Body of pancreas (tissue), 4 donors: ENCODE measurements at regions not wholly inside any gene's neighbourhood (a gene's known extent, or its start where the extent isn't known, plus 50 kb on each side); places are given as distances from the start of the nearest gene placed in this dataset.
"Not testable (repeated sequence)": the region's sequence is repeated elsewhere in the genome, so short reads cannot be mapped to it uniquely, and the experiment has no call there.

ENCODE experiments used
- ATAC-seq: fragments of 150-250 bp; one replicate; pipeline ENCODE4 v1.9.1; 2016
- DNase-seq, 4 donors: peaks; one replicate each; pipeline ENCODE4 v3.0.0-alpha.2; 2019
- H3K27ac ChIP-seq, 4 donors: fragments of 200-600 bp; sonication (generic); 1 replicate in 3 of 4; 2 replicates in 1 of 4; pipeline versions ENCODE4 v1.5.1 to v1.6.1; 2016 to 2019; ENCODE audit warnings: mild to moderate bottlenecking in 1 of 4, mixed read lengths in 1 of 4, moderate library complexity in 1 of 4
- H3K27me3 ChIP-seq, 2 donors: fragments of 200-600 bp; sonication (generic); one replicate each; pipeline ENCODE4 v1.6.0; 2016; ENCODE audit warnings: mild to moderate bottlenecking in 1 of 2
- H3K36me3 ChIP-seq, 2 donors: fragments of 200-600 bp; sonication (generic); replicated peaks in 1 of 2; 2 replicates each; pipeline ENCODE4 v1.5.1; 2016; ENCODE audit warnings: low read depth in 2 of 2; ENCODE audit not compliant: insufficient read depth in 1 of 2
- H3K4me1 ChIP-seq: fragments of 200-600 bp; sonication (generic); one replicate; pipeline ENCODE4 v1.6.0; 2016
- H3K4me3 ChIP-seq, 2 donors: fragments of 200-600 bp; sonication (generic); 1 replicate in 1 of 2; 2 replicates in 1 of 2; pipeline ENCODE4 v1.5.1; 2016 to 2019
- H3K9me3 ChIP-seq, 3 donors: fragments of 200-600 bp; sonication (generic); 1 replicate in 2 of 3; 2 replicates in 1 of 3; pipeline ENCODE4 v1.5.1; 2016
- CTCF ChIP-seq, 7 experiments: fragments of 450-650 bp in 4 of 7; fragments of 200-600 bp in 3 of 7; sonication (generic) in 3 of 7; IDR thresholded peaks; one replicate each; pipeline ENCODE4 v1.5.1; 2016 to 2019; ENCODE audit warnings: antibody characterized with exemption in 7 of 7
- POLR2A ChIP-seq, 3 donors: fragments of 450-650 bp; IDR thresholded peaks; one replicate each; pipeline ENCODE4 v1.6.1; 2016; ENCODE audit warnings: antibody characterized with exemption in 3 of 3, mild to moderate bottlenecking in 2 of 3
- WGBS, 2 donors: methylation state at CpG; one replicate each; pipeline ENCODE4 v1.1.5; 2017; 5-methylcytosine and 5-hydroxymethylcytosine counted together
- intact Hi-C: fragments of 100-400 bp; cut with DNase I; formaldehyde crosslinking; loops from one replicate; pipeline ENCODE4 v1.15.1; 2023

GRCh38 chr16:17915791-17916190 is 420.7 kb downstream of the NPIPA8 start:
- Histone ChIP-seq H3K36me3 (no peaks in the 10 kb centered on the region), H3K27me3 (no peaks in the 10 kb centered on the region), H3K9me3 (no peaks in the 10 kb centered on the region), H3K4me1 (no peaks in the 10 kb centered on the region), H3K4me3 (no peak overlapping the region), H3K27ac (no peak overlapping the region)
- 71 to 78% methylated on average over 5 of the region's 5 CpGs for WGBS, 2 donors
- TF ChIP-seq CTCF (IDR thresholded peaks at IDR 0.05) = no peak
- no peak for TF ChIP-seq POLR2A (IDR thresholded peaks at IDR 0.05)
- DNase-seq = no peak
- intact Hi-C loops = no loop called here
- no peak for ATAC-seq

DNA sequence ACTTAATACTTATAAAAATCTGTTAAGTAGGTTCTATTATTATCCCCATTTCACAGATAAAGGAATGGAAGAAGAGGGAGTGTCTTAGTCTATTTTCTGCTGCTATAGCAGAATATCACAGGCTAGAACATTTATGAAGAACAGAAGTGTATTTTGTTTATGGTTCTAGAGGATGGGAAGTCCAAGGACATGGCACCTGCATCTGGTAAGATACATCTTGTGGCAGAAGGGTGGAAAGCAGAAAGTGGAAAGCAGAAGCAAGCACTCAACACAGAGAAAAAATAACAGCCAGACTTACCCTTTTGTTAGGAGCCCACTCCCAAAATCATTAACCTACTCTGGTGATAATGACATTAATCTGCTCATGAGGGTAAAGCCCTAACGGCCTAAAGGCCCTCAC is 422.4 kb downstream of the NPIPA8 start:
- intact Hi-C loops = no loop called here
- TF ChIP-seq CTCF (IDR thresholded peaks at IDR 0.05) = no peak
- TF ChIP-seq POLR2A (IDR thresholded peaks at IDR 0.05) = no peak

GRCh38 chr16:17911578-17911977 is 425.0 kb downstream of the NPIPA8 start:
- WGBS, 2 donors = 0 to 20% methylated on average over 1 of the region's 1 CpG
- ATAC-seq, H3K27ac ChIP-seq, H3K9me3 ChIP-seq, H3K27me3 ChIP-seq, H3K4me1 ChIP-seq, intact Hi-C loops, H3K36me3 ChIP-seq, H3K4me3 ChIP-seq, DNase-seq: not testable (repeated sequence)

More for the DNA sequence above, 422.4 kb downstream of the NPIPA8 start:
- Histone ChIP-seq H3K4me3 (no peak overlapping the region), H3K36me3 (no peaks in the 10 kb centered on the region), H3K27ac (no peak overlapping the region), H3K27me3 (no peaks in the 10 kb centered on the region), H3K4me1 (no peaks in the 10 kb centered on the region), H3K9me3 (no peaks in the 10 kb centered on the region)
- 17 to 25% methylated on average over 1 of the region's 1 CpG for WGBS, 2 donors
- no peak for ATAC-seq
- no peak for DNase-seq

GRCh38 chr16:17906626-17907025 is 429.9 kb downstream of the NPIPA8 start:
- DNase-seq, H3K4me1 ChIP-seq, H3K27ac ChIP-seq, intact Hi-C loops, H3K36me3 ChIP-seq, H3K27me3 ChIP-seq, H3K4me3 ChIP-seq, H3K9me3 ChIP-seq, ATAC-seq: not testable (repeated sequence)
- 81% methylated on average over 4 to 10 of the region's 10 CpGs for WGBS, 2 donors

- H3K27ac ChIP-seq = no peak overlapping the region
- H3K9me3 ChIP-seq = peaks cover 0 to under 1% (median 0%) of the 10 kb centered on the region in 3 donors
- no peaks in the 10 kb centered on the region for H3K4me1 ChIP-seq
- WGBS, 2 donors = 70 to 76% methylated on average over 1 of the region's 1 CpG
- ATAC-seq (no peak), DNase-seq (no peak)
- no peaks in the 10 kb centered on the region for H3K27me3 ChIP-seq
- no peak for TF ChIP-seq POLR2A (IDR thresholded peaks at IDR 0.05)
- TF ChIP-seq CTCF (IDR thresholded peaks at IDR 0.05) = no peak
- no peaks in the 10 kb centered on the region for H3K36me3 ChIP-seq
- intact Hi-C loops = no loop called here
- H3K4me3 ChIP-seq = no peak overlapping the region
These were observed 430.5 kb upstream of the XYLT1 start for GRCh38 chr16:17901309-17901708.

GRCh38 chr16:17899141-17899540 is 428.4 kb upstream of the XYLT1 start:
- no peak for TF ChIP-seq POLR2A (IDR thresholded peaks at IDR 0.05)
- no peak for TF ChIP-seq CTCF (IDR thresholded peaks at IDR 0.05)
- no peak overlapping the region for H3K4me3 ChIP-seq
- intact Hi-C loops = no loop called here

More at GRCh38 chr16:17899141-17899540, 428.4 kb upstream of the XYLT1 start:
- no peaks in the 10 kb centered on the region for H3K9me3 ChIP-seq
- H3K4me1 ChIP-seq = no peaks in the 10 kb centered on the region
- no peak overlapping the region for H3K27ac ChIP-seq
- 90 to 93% methylated on average over 1 of the region's 1 CpG for WGBS, 2 donors
- no peaks in the 10 kb centered on the region for H3K36me3 ChIP-seq
- no peaks in the 10 kb centered on the region for H3K27me3 ChIP-seq
- DNase-seq (no peak), ATAC-seq (no peak)
